Chondrocyte (in vitro differentiated cells): ENCODE measurements at regions not wholly inside any gene's neighbourhood (a gene's known extent, or its start where the extent isn't known, plus 50 kb on each side); places are given as distances from the start of the nearest gene placed in this dataset.

Experiments
- DNase-seq: peaks from one replicate; pipeline ENCODE4 v3.0.0; 2021; ENCODE audit warnings: mixed read lengths, low spot score
- H3K27ac Mint-ChIP-seq: one replicate; pipeline ENCODE4 v1.8.0; 2021; ENCODE audit warnings: mild to moderate bottlenecking, moderate library complexity, mixed read lengths; ENCODE audit not compliant: unreplicated experiment
- H3K27me3 Mint-ChIP-seq: 2 replicates; pipeline ENCODE4 v1.8.0; 2021; ENCODE audit warnings: low read depth, mixed read lengths
- H3K36me3 Mint-ChIP-seq: 2 replicates; pipeline ENCODE4 v1.8.0; 2021; ENCODE audit warnings: low read depth, mixed read lengths
- H3K4me1 Mint-ChIP-seq: 2 replicates; pipeline ENCODE4 v1.8.0; 2021; ENCODE audit warnings: low read depth, mild to moderate bottlenecking, mixed read lengths
- H3K4me3 Mint-ChIP-seq: one replicate; pipeline ENCODE4 v1.8.0; 2021; ENCODE audit warnings: mild to moderate bottlenecking, moderate library complexity, mixed read lengths; ENCODE audit not compliant: unreplicated experiment
- H3K9me3 Mint-ChIP-seq: 2 replicates; pipeline ENCODE4 v1.8.0; 2021; ENCODE audit warnings: low read depth, mixed read lengths
- CTCF ChIP-seq: fragments of 200-600 bp; sonication (generic); IDR thresholded peaks from 2 replicates; pipeline ENCODE4 v1.5.0; 2021; ENCODE audit warnings: antibody characterized with exemption, mild to moderate bottlenecking, moderate library complexity

GRCh38 chr2:217638031-217638430, 364.8 kb downstream of the TNS1 start:
- Mint-ChIP-seq H3K27ac (peak overlapping the region; percentile 42), H3K9me3 (no peaks in the 10 kb centered on the region), H3K27me3 (no peaks in the 10 kb centered on the region), H3K4me3 (no peak overlapping the region), H3K4me1 (peaks cover 33% of the 10 kb centered on the region), H3K36me3 (peaks cover 3% of the 10 kb centered on the region)
- no peak for TF ChIP-seq CTCF
- no peak for DNase-seq

DNA sequence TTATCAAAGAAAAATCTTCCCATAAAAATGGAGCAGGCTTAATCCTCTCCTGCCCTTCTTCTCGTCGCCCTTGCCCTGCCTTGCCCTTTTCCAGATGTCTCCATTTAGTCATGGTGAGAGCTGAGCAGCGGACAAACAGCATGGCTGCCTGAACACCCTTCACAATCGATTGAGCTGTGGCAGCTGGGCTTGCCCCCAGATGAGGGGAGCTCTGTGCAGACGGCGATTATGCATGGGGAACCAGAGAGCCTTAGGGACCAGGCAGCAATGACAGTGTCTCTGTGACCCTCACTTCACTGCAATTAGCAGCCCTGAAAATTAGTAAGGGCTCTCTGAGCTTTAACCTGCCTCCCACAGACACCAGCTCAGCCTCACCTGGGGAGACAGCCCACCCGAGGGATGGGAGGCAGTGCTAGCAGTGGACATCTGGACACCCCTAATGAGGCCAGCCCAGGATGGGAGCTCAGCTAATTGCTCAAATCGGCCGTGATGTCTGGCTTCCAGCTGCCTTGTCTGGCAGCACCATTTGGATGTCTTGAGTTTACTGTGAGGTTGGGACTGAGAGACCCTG, 365.7 kb downstream of the TNS1 start:
- TF ChIP-seq CTCF, result no peak
- no peak for DNase-seq
- H3K4me1 Mint-ChIP-seq, result peaks cover 36% of the 10 kb centered on the region
- H3K9me3 Mint-ChIP-seq, result no peaks in the 10 kb centered on the region
- no peaks in the 10 kb centered on the region for H3K27me3 Mint-ChIP-seq
- no peak overlapping the region for H3K27ac Mint-ChIP-seq
- H3K4me3 Mint-ChIP-seq, result no peak overlapping the region
- H3K36me3 Mint-ChIP-seq, result peaks cover 3% of the 10 kb centered on the region

DNA sequence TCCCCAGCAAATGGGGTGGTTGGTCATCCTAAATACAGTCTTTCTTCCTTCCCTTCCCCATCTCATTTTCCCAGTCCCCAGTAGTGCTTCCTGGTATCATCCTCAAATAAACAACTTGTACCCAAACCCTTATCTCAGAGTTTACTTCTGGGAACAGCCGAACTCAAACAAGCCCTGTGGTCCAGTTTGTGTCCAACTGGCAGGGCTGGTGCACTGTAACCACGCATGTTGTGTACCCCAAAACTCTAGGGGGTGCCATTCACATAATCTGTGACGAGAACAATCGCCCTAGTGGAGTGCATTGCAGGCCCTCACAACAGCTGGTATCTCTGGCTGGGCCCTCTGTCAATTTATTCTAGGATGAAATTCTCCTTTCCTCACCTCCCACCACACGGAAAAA, 366.2 kb downstream of the TNS1 start:
- Mint-ChIP-seq H3K36me3 (peaks cover 3% of the 10 kb centered on the region), H3K9me3 (no peaks in the 10 kb centered on the region), H3K27me3 (no peaks in the 10 kb centered on the region), H3K27ac (no peak overlapping the region), H3K4me3 (no peak overlapping the region), H3K4me1 (peaks cover 41% of the 10 kb centered on the region)
- DNase-seq, result no peak
- TF ChIP-seq CTCF, result no peak

DNA sequence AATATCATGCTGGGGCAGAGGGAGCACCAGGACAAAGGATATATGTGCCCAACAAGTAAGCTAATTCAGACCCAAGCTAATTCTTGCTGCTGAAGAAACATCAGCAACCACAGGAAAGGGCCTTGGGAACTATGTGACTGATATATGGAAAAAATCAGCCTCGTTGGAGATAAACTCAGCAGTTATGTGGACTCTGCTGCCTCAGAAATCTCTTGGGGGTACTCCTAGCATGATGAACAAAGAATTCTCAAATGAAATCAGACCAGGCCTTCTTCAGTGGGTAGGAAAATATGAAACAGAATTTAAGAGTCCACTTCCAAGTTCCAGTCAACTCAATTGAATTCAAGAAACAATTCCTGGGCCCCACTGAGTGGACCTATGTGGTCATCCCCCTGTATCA, 367.9 kb downstream of the TNS1 start:
- no peak for TF ChIP-seq CTCF
- Mint-ChIP-seq H3K27me3 (no peaks in the 10 kb centered on the region), H3K4me1 (peaks cover 58% of the 10 kb centered on the region), H3K36me3 (peaks cover 3% of the 10 kb centered on the region), H3K9me3 (no peaks in the 10 kb centered on the region), H3K4me3 (no peak overlapping the region), H3K27ac (no peak overlapping the region)
- no peak for DNase-seq

DNA sequence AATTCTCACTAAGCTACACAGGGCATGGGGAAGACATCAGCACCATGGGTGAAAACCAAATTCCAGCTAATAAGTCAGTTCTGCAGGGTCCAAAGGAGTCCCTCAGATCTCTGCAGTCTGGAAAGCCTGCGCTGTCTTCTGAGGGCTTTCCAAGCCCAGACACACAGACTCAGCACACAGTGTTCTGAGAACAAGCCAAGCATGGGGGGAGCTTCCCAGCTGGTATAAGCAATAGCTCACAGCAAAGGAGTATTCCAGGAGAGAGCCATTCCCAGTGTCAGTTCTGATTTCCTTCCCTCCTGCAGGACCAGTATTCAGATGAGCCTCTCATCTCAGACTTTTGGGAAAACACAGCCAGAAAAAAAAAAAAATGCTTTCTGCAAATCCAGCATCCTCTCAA, 370.8 kb downstream of the TNS1 start:
- Mint-ChIP-seq H3K4me3 (no peak overlapping the region), H3K27me3 (no peaks in the 10 kb centered on the region), H3K9me3 (no peaks in the 10 kb centered on the region), H3K27ac (no peak overlapping the region), H3K4me1 (peaks cover 67% of the 10 kb centered on the region), H3K36me3 (peaks cover 3% of the 10 kb centered on the region)
- no peak for DNase-seq
- no peak for TF ChIP-seq CTCF
